ENCODE measurements at regions not wholly inside any gene's neighbourhood (a gene's known extent, or its start where the extent isn't known, plus 50 kb on each side); places are given as distances from the start of the nearest gene placed in this dataset.

DNA sequence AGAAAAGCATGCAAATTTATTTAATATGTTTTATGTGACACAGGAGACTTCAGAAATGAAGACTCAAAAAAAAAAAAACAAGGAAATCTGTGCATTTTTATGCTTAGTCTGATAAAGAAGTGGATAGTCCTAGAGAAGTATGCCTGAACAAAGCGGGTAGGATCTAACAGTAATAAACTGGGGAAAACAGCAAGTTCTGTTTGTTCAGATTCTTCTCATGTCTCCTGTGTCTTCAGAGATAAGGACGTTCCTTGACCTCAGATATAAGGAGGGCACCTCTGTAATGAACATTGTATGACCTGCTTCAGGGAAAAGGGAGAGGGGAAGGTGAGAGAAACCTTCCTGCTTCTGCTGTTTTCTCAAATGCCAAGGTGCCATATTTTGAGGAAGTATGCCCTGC, 67.7 kb upstream of the TNFSF18 start:
- TF ChIP-seq, protein P1, sequence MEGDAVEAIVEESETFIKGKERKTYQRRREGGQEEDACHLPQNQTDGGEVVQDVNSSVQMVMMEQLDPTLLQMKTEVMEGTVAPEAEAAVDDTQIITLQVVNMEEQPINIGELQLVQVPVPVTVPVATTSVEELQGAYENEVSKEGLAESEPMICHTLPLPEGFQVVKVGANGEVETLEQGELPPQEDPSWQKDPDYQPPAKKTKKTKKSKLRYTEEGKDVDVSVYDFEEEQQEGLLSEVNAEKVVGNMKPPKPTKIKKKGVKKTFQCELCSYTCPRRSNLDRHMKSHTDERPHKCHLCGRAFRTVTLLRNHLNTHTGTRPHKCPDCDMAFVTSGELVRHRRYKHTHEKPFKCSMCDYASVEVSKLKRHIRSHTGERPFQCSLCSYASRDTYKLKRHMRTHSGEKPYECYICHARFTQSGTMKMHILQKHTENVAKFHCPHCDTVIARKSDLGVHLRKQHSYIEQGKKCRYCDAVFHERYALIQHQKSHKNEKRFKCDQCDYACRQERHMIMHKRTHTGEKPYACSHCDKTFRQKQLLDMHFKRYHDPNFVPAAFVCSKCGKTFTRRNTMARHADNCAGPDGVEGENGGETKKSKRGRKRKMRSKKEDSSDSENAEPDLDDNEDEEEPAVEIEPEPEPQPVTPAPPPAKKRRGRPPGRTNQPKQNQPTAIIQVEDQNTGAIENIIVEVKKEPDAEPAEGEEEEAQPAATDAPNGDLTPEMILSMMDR (optimal IDR thresholded peaks at IDR 0.05 in 1 of 3, IDR thresholded peaks at IDR 0.05 in 1 of 3, conservative IDR thresholded peaks at IDR 0.05 in 1 of 3; ENCODE audit: extremely low read depth in 1 of 3, insufficient read depth in 2 of 3, low read length in 3 of 3) = no peak
- TF ChIP-seq EZH2 (IDR thresholded peaks at IDR 0.05; ENCODE audit: low read length) = no peak

Measured in keratinocyte (primary cell).